Progenitor cell of endocrine pancreas (in vitro differentiated cells): ENCODE measurements at regions not wholly inside any gene's neighbourhood (a gene's known extent, or its start where the extent isn't known, plus 50 kb on each side); places are given as distances from the start of the nearest gene placed in this dataset.

ENCODE experiments used
- DNase-seq: peaks from one replicate; pipeline ENCODE4 v3.0.0; 2021; ENCODE audit warnings: low spot score; ENCODE audit not compliant: unreplicated experiment
- H3K27ac Mint-ChIP-seq: 2 replicates; pipeline ENCODE4 v1.8.0; 2021; ENCODE audit warnings: mild to moderate bottlenecking, moderate library complexity, mixed read lengths
- H3K27me3 Mint-ChIP-seq: 2 replicates; pipeline ENCODE4 v1.8.0; 2021; ENCODE audit warnings: mixed read lengths
- H3K36me3 Mint-ChIP-seq: 2 replicates; pipeline ENCODE4 v1.8.0; 2022; ENCODE audit warnings: mixed read lengths; ENCODE audit not compliant: insufficient read depth
- H3K4me1 Mint-ChIP-seq: 2 replicates; pipeline ENCODE4 v1.8.0; 2021; ENCODE audit warnings: low read depth, mixed read lengths
- H3K4me3 Mint-ChIP-seq: 2 replicates; pipeline ENCODE4 v1.8.0; 2021; ENCODE audit warnings: low read depth, mild to moderate bottlenecking, moderate library complexity, mixed read lengths
- H3K9me3 Mint-ChIP-seq: 2 replicates; pipeline ENCODE4 v1.8.0; 2021; ENCODE audit warnings: low read depth, mixed read lengths
- TF ChIP-seq, protein P1 (sequence below): fragments of 200-600 bp; sonication (generic); IDR thresholded peaks from one replicate; pipeline ENCODE4 v1.5.0; 2021; ENCODE audit warnings: antibody characterized with exemption, mild to moderate bottlenecking; ENCODE audit not compliant: unreplicated experiment

DNA sequence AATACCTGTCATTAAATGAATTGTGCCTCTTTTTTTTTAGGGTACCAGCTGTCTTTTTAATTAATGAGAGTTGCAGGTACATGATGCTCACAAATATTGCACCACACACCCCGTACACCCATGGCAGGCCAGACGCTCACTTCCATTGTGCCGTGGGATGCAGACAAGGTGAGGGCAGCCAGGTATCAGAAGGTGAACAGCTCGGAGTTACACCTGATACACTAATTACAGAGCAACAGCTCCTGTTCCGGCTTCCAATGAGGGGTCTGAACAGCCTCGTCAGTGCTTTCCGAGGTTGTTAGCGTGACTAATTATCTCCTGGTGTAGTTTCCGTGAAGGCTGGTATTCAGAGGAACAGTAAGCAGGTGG lies 442.8 kb downstream of the ZNF516 start:
- Mint-ChIP-seq H3K4me1 (no peaks in the 10 kb centered on the region), H3K4me3 (no peak overlapping the region), H3K9me3 (no peaks in the 10 kb centered on the region), H3K36me3 (no peaks in the 10 kb centered on the region), H3K27me3 (peaks cover 5% of the 10 kb centered on the region), H3K27ac (no peak overlapping the region)
- TF ChIP-seq, protein P1, sequence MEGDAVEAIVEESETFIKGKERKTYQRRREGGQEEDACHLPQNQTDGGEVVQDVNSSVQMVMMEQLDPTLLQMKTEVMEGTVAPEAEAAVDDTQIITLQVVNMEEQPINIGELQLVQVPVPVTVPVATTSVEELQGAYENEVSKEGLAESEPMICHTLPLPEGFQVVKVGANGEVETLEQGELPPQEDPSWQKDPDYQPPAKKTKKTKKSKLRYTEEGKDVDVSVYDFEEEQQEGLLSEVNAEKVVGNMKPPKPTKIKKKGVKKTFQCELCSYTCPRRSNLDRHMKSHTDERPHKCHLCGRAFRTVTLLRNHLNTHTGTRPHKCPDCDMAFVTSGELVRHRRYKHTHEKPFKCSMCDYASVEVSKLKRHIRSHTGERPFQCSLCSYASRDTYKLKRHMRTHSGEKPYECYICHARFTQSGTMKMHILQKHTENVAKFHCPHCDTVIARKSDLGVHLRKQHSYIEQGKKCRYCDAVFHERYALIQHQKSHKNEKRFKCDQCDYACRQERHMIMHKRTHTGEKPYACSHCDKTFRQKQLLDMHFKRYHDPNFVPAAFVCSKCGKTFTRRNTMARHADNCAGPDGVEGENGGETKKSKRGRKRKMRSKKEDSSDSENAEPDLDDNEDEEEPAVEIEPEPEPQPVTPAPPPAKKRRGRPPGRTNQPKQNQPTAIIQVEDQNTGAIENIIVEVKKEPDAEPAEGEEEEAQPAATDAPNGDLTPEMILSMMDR, result no peak
- no peak for DNase-seq

DNA sequence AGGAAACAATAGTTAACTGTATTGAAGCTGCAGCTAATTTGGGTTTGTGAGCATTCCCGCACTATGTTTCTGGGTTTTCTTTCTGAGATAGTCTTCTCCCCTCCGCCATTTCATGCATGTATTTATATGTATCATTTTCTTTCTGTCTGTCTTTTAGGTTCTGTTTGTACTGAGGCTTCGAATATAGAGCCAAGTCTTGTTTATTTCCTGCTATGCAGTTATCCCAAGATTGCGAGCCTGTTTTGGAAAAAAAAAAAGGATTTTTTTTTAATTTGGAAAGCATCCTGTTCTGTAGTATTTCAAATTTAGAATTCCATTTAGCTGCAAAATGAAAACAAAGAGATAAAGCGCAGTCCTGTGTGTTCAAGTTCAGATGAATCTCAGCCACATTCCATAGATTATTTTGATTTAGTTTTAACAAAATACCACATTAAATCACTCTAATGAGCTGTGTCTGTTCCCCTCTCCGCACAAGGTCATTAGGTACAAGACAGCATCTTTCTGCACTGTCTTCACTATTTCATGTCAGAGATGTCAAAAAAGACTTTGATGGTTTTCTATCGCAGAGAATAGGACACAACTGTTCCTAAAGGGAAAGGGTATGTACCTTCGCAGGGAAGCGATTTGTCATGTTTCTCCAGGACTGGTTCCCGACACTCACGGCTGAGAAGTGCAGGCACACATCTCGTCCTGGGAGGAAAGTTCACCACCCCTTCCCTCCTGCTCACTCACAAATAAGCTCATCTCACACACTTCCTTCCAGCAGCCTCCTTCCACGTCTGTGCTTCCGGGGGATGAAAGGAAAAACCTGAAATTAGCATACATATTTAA lies 443.4 kb downstream of the ZNF516 start:
- Mint-ChIP-seq H3K36me3 (no peaks in the 10 kb centered on the region), H3K4me1 (no peaks in the 10 kb centered on the region), H3K27me3 (peaks cover 5% of the 10 kb centered on the region), H3K9me3 (no peaks in the 10 kb centered on the region), H3K27ac (no peak overlapping the region), H3K4me3 (no peak overlapping the region)
- DNase-seq, result no peak
- TF ChIP-seq, protein P1, result no peak

DNA sequence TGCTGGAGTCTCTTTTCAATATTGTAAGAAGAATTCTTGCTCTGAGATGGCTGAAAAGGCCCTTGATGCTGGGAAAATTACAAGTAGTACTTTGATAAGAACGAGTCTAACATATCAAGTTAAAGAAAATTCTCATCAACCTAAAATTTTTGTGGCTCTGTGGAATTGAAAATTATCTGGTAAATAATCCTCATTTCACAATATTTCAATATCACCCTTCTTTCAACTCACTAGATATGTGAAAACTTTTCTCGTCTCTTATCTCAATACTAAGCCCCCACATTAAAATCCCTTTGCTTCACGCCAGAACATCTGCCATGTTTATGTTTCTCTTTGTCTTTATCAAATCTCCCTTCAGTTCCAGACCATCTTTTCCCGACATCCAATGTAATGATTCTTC lies 448.8 kb downstream of the ZNF516 start:
- H3K4me1 Mint-ChIP-seq, result no peaks in the 10 kb centered on the region
- H3K4me3 Mint-ChIP-seq, result no peak overlapping the region
- no peaks in the 10 kb centered on the region for H3K9me3 Mint-ChIP-seq
- no peaks in the 10 kb centered on the region for H3K27me3 Mint-ChIP-seq
- no peak overlapping the region for H3K27ac Mint-ChIP-seq
- TF ChIP-seq, protein P1, result no peak
- DNase-seq, result no peak
- no peaks in the 10 kb centered on the region for H3K36me3 Mint-ChIP-seq

DNA sequence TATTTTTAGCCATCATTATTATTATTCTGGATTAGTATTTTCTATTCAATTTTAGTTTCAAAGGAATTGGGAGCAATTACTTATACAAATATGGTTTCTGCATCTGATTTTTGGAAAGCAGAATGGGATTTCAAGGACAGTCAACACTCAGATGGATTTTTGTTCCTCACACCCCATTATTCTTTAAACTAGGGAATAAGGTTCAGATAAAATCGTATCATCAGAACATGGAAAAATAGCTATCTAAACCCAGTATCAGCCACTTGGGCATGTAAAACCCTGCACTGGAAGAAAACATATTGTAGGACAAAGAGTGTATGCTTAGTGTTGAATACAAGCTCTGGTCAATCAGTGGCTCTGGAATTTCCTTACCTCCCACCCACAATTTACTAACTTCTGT lies 452.5 kb downstream of the ZNF516 start:
- Mint-ChIP-seq H3K4me1 (no peaks in the 10 kb centered on the region), H3K9me3 (no peaks in the 10 kb centered on the region), H3K4me3 (no peak overlapping the region), H3K36me3 (no peaks in the 10 kb centered on the region), H3K27ac (no peak overlapping the region), H3K27me3 (no peaks in the 10 kb centered on the region)
- TF ChIP-seq, protein P1, result no peak
- DNase-seq, result no peak

DNA sequence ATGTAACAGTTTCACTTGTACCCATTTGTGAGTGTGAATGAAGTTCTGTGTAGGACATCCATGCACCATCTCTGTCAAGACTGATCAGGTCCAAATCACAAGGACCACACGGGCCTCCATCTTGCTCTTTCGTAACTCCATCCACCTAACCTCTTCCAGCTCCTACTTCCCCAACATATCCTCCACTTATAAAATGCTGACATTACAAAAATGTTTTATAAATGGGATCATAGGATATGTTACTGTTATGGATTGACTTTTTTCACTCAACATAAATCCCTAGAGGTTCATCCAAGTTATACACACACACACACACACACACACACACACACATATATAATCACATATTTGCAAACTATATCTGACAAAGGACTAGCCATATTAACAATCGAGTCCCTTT lies 476.8 kb downstream of the ZNF516 start:
- TF ChIP-seq, protein P1, result no peak
- H3K4me3 Mint-ChIP-seq, result no peak overlapping the region
- no peak overlapping the region for H3K27ac Mint-ChIP-seq
- H3K36me3 Mint-ChIP-seq, result no peaks in the 10 kb centered on the region
- no peaks in the 10 kb centered on the region for H3K27me3 Mint-ChIP-seq
- no peak for DNase-seq
- peaks cover 15% of the 10 kb centered on the region for H3K9me3 Mint-ChIP-seq
- no peaks in the 10 kb centered on the region for H3K4me1 Mint-ChIP-seq
